Myocyte (in vitro differentiated cells): ENCODE measurements at regions not wholly inside any gene's neighbourhood (a gene's known extent, or its start where the extent isn't known, plus 50 kb on each side); places are given as distances from the start of the nearest gene placed in this dataset.
"Not testable (repeated sequence)": the region's sequence is repeated elsewhere in the genome, so short reads cannot be mapped to it uniquely, and the experiment has no call there.

Experiments used
- DNase-seq: peaks from one replicate; pipeline ENCODE4 v3.0.0-alpha.2; 2012; ENCODE audit warnings: low read depth

DNA sequence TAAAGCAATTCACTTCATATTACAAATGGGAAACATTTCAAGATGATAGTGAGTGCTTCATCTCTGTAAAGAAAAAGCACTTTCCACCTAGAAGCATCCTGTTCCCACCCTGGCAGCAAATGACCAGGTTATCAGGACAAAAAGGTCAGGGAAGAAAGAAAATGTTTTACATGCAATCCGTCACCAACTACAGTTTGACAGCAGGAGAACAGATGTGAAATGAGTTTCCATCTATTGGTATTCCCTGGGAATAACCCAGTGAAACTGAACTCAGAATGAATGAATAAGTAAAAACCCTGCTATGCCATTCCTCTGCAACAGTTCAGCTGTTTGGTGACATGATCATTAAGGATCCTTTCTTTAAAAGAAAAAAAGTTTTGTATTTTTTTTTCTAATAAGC is 67.6 kb downstream of the HTR1A start:
- DNase-seq: no peak

- no peak for DNase-seq
Observed at GRCh38 chr5:63878788-63879187, 83.5 kb downstream of the HTR1A start.

GRCh38 chr5:63877961-63878360 is 84.3 kb downstream of the HTR1A start:
- DNase-seq: no peak

DNA sequence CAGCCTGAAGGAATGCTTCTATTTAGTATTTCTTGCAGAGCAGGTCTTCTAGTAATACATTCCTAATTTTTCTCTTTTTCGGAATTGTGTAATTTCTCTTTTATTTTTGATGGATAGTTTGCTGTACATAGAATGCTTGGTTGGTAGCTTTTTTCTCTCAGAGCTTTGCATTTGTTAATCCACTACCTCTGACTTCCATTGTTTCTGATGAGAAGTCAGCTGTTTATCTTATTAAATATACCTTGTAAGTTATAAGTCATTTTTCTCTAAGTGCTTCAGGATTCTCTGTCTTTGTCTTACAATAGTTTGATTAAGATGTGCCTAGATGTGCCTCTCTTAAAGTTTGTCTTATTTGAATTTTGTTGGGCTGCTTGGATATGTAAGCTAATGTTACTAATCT is 101.9 kb downstream of the HTR1A start:
- no peak for DNase-seq

DNA sequence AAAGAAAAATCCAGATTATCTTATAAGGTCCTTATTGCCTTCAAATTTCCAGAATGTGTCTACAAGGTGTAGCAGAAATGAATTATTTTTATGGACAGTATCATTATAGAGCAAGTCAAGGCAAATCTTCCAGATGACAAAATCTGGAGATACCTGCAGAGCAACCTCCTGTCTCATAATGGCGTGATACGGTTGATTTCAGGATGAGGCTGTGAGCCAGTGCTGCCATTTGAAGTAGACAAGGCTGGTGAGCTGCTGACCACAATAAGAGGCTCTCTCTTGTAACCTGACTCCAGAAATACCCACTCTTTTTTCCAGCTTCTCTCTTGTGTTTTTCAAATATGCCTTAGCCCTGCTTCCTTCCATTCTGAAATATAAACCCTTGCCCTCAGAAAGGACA is 108.2 kb downstream of the HTR1A start:
- no peak for DNase-seq

- DNase-seq: no peak
Observed at GRCh38 chr5:63843190-63843589, 119.1 kb downstream of the HTR1A start.

DNA sequence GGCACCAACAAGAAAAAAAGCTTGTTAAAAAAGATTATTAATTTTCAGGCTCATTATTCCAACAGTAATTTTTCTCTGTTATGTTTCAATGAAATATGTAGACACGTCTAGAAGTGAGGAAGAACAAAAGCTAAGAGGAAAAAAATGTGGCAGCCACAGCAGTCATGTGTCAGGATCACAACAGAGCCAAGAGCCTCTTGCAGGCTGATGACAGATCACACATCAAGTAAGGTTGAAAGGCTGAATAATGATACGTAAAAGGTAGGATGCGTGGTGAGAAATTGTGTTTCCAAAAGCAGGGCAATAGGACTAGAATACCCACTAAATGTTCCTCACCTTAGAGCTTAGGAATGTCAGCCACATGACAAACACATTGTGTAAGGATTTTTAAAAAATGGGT is 124.8 kb downstream of the HTR1A start:
- DNase-seq: no peak

- DNase-seq: no peak
Observed at GRCh38 chr5:63831381-63831780, 130.9 kb downstream of the HTR1A start.

DNA sequence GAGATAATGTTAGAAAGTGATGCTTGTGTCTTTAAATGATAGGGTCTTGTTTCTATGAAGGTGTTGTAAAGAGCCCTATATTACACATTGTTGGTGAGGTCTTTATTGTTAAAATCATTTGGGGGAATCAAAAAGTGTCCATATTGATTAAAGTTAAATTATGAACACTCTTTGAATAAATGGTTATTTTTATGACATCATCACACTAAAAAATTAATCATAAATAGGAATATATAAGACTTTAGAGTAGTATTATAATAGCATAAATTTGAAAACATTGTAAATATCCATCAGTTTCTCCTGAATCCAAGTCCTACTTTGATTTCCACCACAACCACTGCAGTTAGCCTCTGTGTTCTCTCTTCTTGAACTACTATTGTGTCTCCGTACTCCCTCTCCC is 136.3 kb downstream of the HTR1A start:
- no peak for DNase-seq

DNA sequence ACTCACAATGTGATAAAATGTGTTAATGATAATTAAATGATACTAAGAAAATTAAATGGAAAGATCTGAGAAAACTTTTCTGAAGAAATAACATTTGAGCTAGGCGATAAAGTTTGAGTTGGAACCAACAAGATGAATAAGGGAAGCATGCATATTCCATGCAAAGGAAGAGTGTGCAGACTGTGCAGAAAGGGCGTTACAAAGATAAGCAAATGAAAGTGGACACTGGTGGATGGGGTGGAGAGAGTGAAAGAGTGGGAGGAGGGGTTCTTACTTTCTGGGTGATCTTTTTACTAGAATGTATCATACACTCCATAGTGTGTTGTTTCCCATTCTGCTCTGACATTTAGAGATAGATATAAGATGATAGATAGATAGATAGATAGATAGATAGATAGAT is 138.7 kb downstream of the HTR1A start:
- no peak for DNase-seq

GRCh38 chr5:63822614-63823013 is 139.6 kb downstream of the HTR1A start:
- DNase-seq: no peak

DNA sequence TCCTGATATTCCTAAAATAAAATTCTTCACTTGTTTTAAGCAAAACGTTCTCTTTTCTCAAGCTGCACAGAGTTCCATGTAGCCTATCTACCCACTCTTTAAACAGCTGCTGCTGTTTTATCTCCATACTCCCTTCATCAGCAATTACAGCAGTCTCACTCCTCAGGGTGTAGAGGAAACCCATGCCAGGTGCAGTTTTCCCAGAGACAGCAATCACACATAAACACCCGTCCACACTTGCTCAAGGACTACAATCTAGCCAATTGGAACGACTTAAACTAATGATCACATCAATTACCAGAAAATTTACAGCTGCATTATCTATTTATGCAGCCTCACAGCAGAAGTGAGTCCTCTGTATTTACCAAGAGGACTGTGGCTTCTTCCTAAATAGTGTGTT is 141.7 kb downstream of the HTR1A start:
- no peak for DNase-seq

DNA sequence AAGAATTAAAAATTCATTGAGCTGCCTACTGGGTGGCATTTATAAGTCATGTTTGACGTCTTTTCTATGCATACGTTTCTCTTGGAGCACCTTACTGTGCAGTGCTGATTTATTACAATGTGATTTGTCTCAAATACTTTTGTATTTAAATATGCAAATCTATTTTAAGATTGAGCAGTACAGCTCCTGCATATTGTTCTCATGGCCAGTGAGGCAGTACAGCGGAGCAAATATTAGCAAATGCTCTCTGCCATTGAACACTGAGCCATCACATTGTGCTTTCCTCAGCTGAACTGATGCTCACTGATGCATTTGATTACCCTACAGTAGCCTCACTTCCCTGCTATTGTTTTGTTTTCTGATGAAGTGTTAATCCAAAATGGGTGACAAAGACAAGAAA is 149.6 kb downstream of the HTR1A start:
- no peak for DNase-seq

DNA sequence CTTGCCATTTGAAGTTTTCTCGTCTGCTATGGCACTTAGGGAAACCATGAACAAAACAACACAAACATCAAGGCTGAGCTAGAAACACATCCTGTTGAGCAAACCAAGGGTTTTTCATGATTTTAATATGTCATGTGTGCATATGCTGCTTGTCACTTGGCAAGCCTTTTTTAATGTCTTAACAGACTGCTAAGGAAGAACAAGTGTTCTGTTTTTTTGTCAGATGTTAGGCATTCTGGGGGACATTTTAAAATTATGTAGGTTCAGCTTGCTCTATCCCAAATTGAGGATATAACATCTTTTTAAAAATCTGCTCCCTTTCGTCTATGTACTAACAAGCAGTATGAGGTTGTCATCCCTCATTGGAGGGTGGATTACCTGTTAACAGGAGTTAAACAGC is 150.3 kb downstream of the HTR1A start:
- DNase-seq: no peak

DNA sequence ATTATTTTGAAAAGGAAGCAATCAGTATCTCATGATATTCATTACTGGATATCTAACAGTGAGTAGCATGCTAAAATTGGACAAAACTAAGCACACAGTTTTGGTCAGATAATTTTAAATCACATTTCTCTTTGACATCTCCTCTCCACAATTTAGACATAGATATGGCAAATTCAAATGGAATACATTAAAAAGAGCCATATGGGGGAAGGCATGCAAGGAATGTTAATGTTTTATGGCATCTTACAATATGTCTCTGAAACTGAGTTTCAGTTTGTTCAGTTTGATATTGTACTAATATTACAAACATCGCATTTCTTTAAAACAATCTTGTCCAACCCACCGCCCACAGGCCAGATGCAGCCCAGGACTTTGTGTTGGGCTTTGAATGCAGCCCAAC is 151.0 kb downstream of the HTR1A start:
- no peak for DNase-seq

DNA sequence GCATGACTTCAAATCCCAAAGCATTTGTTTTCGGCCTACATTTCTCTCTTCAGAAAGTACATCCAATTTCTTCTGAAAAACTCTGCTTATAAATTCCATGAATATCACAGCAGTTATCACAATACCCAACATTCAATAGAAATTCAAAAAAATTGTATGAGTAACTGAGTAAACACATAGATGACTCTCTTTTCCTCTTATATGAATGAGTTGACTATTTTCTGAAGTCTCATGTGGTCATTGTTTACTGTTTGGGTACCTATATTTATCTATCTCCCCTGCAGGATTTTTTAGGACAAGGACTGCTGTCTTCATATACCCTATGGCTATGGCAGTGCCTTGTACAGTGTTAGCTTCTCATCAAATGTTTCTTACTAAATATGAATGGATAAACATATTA is 157.1 kb downstream of the HTR1A start:
- no peak for DNase-seq

- no peak for DNase-seq
Observed at GRCh38 chr5:63803165-63803564, 159.1 kb downstream of the HTR1A start.

DNA sequence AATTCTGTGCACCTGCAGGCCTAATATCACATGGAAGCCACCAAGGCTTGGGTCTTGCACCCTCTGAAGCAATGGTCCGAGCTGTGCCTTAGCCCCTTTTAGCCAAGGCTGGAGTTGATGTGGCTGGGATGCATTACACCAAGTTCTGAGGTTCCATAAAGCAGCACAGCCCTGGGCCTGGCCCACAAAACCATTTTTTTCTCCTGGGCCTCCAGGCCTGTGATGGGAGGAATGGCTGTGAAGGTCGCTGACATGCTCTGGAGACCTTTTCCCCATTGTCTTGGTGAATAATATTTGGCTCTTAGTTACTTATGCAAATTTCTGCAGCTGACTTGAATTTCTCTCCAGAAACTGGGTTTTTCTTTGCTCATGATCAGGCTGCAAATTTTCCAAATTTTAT is 167.3 kb downstream of the HTR1A start:
- no peak for DNase-seq

GRCh38 chr5:63794296-63794695 is 167.9 kb downstream of the HTR1A start:
- DNase-seq: no peak

DNA sequence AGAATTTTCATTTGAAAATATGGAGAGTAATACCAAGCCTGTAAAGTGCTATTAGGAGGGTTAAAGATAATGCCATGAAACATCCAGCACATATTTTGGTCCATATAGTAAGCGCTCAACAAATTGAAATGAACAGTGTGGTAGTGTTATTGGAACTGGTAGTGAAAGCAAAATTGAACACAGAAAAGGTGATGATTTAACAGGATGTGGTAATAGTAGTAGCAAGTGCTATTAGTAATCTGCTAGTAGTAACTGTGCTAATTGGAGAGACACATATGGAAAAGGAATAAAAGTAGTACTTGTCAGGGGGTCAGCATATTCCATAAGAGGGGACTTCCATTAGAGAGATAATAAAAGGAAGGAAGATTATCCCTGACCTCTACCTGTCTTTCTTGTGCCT is 187.3 kb downstream of the HTR1A start:
- DNase-seq: no peak

- DNase-seq: no peak
Observed at GRCh38 chr5:63768221-63768620, 194.0 kb downstream of the HTR1A start.

DNA sequence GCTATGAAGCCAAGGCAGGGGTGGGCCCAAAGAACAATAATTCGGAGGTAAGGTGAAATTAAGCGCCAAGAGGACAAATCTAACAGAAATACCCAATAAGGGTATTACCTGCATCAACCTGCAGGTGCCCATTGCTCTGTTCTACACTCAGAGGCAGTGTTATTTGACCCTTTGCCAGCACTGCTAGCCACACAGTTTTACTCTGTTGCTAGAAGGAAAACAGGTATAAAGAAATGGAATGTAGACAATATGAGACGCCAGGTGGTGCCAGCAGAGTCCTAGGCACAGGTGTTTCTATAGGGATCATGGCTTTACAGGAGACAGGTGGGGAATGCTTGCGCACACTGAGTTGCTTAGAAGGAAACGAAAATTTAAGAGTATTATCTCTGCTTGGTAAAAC is 201.3 kb downstream of the HTR1A start:
- DNase-seq: no peak

GRCh38 chr5:63743096-63743798 is 219.0 kb downstream of the HTR1A start:
- no peak for DNase-seq

GRCh38 chr5:63732880-63733279 is 229.4 kb downstream of the HTR1A start:
- DNase-seq: not testable (repeated sequence)
